Testis (tissue), 2 donors: ENCODE measurements at regions not wholly inside any gene's neighbourhood (a gene's known extent, or its start where the extent isn't known, plus 50 kb on each side); places are given as distances from the start of the nearest gene placed in this dataset.

Experiments used
- DNase-seq: peaks from one replicate; pipeline ENCODE4 v3.0.0-alpha.2; 2019
- H3K27ac ChIP-seq, 2 donors: fragments of 200-600 bp; sonication (generic); one replicate each; pipeline ENCODE4 v1.5.1; 2019
- H3K27me3 ChIP-seq: fragments of 200-600 bp; sonication (generic); one replicate; pipeline ENCODE4 v1.5.1; 2019
- H3K36me3 ChIP-seq: fragments of 200-600 bp; sonication (generic); one replicate; pipeline ENCODE4 v1.5.1; 2017; ENCODE audit warnings: low read depth; ENCODE audit errors: missing control alignments
- H3K4me1 ChIP-seq: fragments of 200-600 bp; sonication (generic); one replicate; pipeline ENCODE4 v1.5.1; 2019
- H3K4me3 ChIP-seq, 2 donors: fragments of 200-600 bp; sonication (generic); one replicate each; pipeline ENCODE4 v1.5.1; 2017 to 2019
- H3K9me3 ChIP-seq: fragments of 200-600 bp; sonication (generic); one replicate; pipeline ENCODE4 v1.5.1; 2017
- CTCF ChIP-seq, 3 experiments: fragments of 450-650 bp in 2 of 3; fragments of 200-600 bp in 1 of 3; sonication (generic) in 1 of 3; IDR thresholded peaks; one replicate each; pipeline ENCODE4 v1.5.1; 2016 to 2019; ENCODE audit warnings: antibody characterized with exemption in 3 of 3, mild to moderate bottlenecking in 2 of 3, moderate library complexity in 1 of 3
- POLR2A ChIP-seq: fragments of 450-650 bp; IDR thresholded peaks from one replicate; pipeline ENCODE4 v1.6.1; 2017; ENCODE audit warnings: antibody characterized with exemption, mild to moderate bottlenecking, moderate library complexity
- WGBS, 2 donors: methylation state at CpG; one replicate each; pipeline ENCODE4 v1.1.5; 2018; 5-methylcytosine and 5-hydroxymethylcytosine counted together
- intact Hi-C: fragments of 100-400 bp; cut with DNase I; formaldehyde crosslinking; loops from one replicate; pipeline ENCODE4 v1.15.1; 2023; ENCODE audit warnings: low total_unique reads

GRCh38 chr14:51453869-51454268, 197.8 kb upstream of the FRMD6 start:
- Histone ChIP-seq H3K4me3 (no peak overlapping the region), H3K9me3 (no peaks in the 10 kb centered on the region), H3K27ac (no peak overlapping the region), H3K36me3 (no peaks in the 10 kb centered on the region), H3K4me1 (peaks cover 6% of the 10 kb centered on the region), H3K27me3 (no peaks in the 10 kb centered on the region)
- no peak for DNase-seq
- intact Hi-C loops, result no loop called here
- WGBS, 2 donors, result 94 to 96% methylated on average over 8 of the region's 8 CpGs
- TF ChIP-seq CTCF (IDR thresholded peaks at IDR 0.05) (no peak), POLR2A (no peak)

GRCh38 chr14:51454351-51454750, 197.4 kb upstream of the FRMD6 start:
- 71 to 95% methylated on average over 1 of the region's 1 CpG for WGBS, 2 donors
- no peaks in the 10 kb centered on the region for H3K9me3 ChIP-seq
- H3K27ac ChIP-seq, result no peak overlapping the region
- DNase-seq, result no peak
- intact Hi-C loops, result no loop called here
- TF ChIP-seq CTCF (IDR thresholded peaks at IDR 0.05) (no peak), POLR2A (no peak)
- no peak overlapping the region for H3K4me3 ChIP-seq
- H3K4me1 ChIP-seq, result peaks cover 2% of the 10 kb centered on the region
- no peaks in the 10 kb centered on the region for H3K36me3 ChIP-seq
- no peaks in the 10 kb centered on the region for H3K27me3 ChIP-seq

- no peak for TF ChIP-seq POLR2A
- no peak for TF ChIP-seq CTCF (IDR thresholded peaks at IDR 0.05)
- Histone ChIP-seq H3K9me3 (no peaks in the 10 kb centered on the region), H3K36me3 (no peaks in the 10 kb centered on the region), H3K27ac (no peak overlapping the region), H3K4me1 (no peaks in the 10 kb centered on the region), H3K4me3 (no peak overlapping the region), H3K27me3 (no peaks in the 10 kb centered on the region)
- WGBS, 2 donors, result 72 to 76% methylated on average over 7 of the region's 7 CpGs
- DNase-seq, result no peak
- intact Hi-C loops, result no loop called here
Measured at GRCh38 chr14:51455041-51455835, 196.5 kb upstream of the FRMD6 start.

GRCh38 chr14:51457843-51458562, 193.7 kb upstream of the FRMD6 start:
- H3K27me3 ChIP-seq, result no peaks in the 10 kb centered on the region
- no peak for DNase-seq
- 95% methylated on average over 1 of the region's 1 CpG for WGBS, 2 donors
- H3K36me3 ChIP-seq, result no peaks in the 10 kb centered on the region
- intact Hi-C loops, result no loop called here
- no peaks in the 10 kb centered on the region for H3K4me1 ChIP-seq
- H3K27ac ChIP-seq, result no peak overlapping the region
- TF ChIP-seq CTCF (IDR thresholded peaks at IDR 0.05) (no peak), POLR2A (no peak)
- no peaks in the 10 kb centered on the region for H3K9me3 ChIP-seq
- H3K4me3 ChIP-seq, result no peak overlapping the region
